A673 (cell line): ENCODE measurements at regions not wholly inside any gene's neighbourhood (a gene's known extent, or its start where the extent isn't known, plus 50 kb on each side); places are given as distances from the start of the nearest gene placed in this dataset.

Source experiments
- CTCF ChIP-seq: fragments of 300-800, 200-600 bp; sonication (generic); conservative IDR thresholded peaks from 2 replicates; pipeline ENCODE4 v1.5.1; 2017; ENCODE audit warnings: low read depth, mild to moderate bottlenecking, antibody characterized with exemption, low read length, moderate library complexity, mixed read lengths
- EZH2 ChIP-seq: fragments of 200-600 bp; sonication (generic); IDR thresholded peaks from 2 replicates; pipeline ENCODE4 v1.6.1; 2017; ENCODE audit warnings: borderline replicate concordance, low read depth, mild to moderate bottlenecking, mixed read lengths, antibody characterized with exemption, low read length; ENCODE audit not compliant: poor library complexity, severe bottlenecking

DNA sequence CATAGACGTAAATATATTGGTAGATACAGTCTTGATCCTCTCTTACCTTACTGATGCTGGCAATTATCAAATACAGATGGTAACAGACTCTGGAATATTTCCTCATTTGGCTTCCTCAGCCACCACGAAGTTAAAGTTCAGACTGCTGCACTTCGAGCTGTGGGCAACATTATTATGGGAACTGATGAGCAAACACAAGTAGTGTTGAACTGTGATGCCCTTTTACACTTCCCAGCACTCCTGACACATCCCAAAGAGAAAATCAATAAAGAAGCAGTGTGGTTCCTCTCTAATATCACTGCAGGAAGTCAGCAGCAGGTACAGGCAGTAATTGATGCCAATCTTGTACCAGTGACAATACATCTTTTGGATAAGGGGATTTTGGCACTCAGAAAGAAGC lies 162.7 kb upstream of the NT5E start:
- TF ChIP-seq CTCF (no peak), EZH2 (no peak)
